Large intestine (tissue), 3 donors: ENCODE measurements at regions not wholly inside any gene's neighbourhood (a gene's known extent, or its start where the extent isn't known, plus 50 kb on each side); places are given as distances from the start of the nearest gene placed in this dataset.
"Not testable (repeated sequence)": the region's sequence is repeated elsewhere in the genome, so short reads cannot be mapped to it uniquely, and the experiment has no call there.

ENCODE experiments used
- DNase-seq, 2 donors: peaks; one replicate each; pipeline versions ENCODE4 v3.0.0 to v3.0.0-alpha.2; 2013
- H3K27ac ChIP-seq: one replicate; pipeline ENCODE4 v1.5.1; 2013; ENCODE audit warnings: low read length
- H3K27me3 ChIP-seq: 2 replicates; pipeline ENCODE4 v1.6.1; 2013; ENCODE audit warnings: low read length; ENCODE audit not compliant: control insufficient read depth, insufficient read depth
- H3K36me3 ChIP-seq: 2 replicates; pipeline ENCODE4 v1.6.1; 2013; ENCODE audit warnings: low read length; ENCODE audit not compliant: control insufficient read depth, insufficient read depth
- H3K4me1 ChIP-seq: one replicate; pipeline ENCODE4 v1.6.1; 2013; ENCODE audit warnings: low read length; ENCODE audit not compliant: control insufficient read depth, insufficient read depth
- H3K4me3 ChIP-seq: one replicate; pipeline ENCODE4 v1.5.1; 2013; ENCODE audit warnings: low read length
- H3K9me3 ChIP-seq: one replicate; pipeline ENCODE4 v1.6.1; 2013; ENCODE audit warnings: mild to moderate bottlenecking, low read depth, low read length, moderate library complexity; ENCODE audit not compliant: control insufficient read depth
- WGBS: methylation state at CpG from one replicate; pipeline ENCODE4 v1.1.5; 2013; ENCODE audit warnings: low lambda C conversion rate; ENCODE audit not compliant: insufficient coverage; 5-methylcytosine and 5-hydroxymethylcytosine counted together

DNA sequence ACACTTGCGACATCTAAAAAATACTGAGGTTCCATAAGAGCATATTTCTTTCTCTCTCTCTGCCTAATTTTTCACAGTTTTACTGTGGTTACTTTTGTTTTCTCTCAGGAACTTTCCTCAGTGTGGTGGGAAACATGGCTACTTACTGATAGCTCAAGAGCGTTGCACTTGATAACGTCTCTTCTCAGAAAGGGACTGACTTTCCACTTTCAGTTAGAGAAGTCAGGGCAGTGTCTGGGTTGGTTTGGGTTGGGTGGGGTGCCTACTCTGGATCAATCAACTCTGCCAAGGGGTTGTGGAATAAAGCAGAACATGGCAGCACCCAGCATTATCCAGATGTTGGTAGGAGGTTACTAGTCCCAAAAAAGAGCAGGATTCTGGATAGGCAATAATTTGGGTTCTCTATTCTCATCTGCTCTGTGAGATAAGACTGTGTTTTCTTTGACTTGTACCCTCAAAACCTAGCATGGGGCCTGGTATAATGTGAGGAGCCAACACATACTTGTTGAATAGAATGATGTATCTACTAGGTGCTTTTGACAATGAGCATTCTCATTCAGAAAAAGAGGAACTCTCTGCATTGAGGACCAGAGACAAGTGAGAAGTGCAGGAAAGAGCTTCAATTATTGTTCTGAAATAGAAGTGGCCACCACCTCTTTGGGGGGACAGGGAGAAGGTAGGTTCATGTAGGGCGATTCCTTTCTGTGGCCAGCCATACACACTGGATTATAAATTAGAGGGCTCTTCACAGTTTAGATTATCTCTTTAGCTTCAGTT, 315.7 kb downstream of the REEP3 start:
- Histone ChIP-seq H3K4me1 (no peaks in the 10 kb centered on the region), H3K4me3 (no peak overlapping the region), H3K27ac (no peak overlapping the region), H3K36me3 (no peaks in the 10 kb centered on the region), H3K27me3 (no peaks in the 10 kb centered on the region), H3K9me3 (no peaks in the 10 kb centered on the region)
- DNase-seq = no peak
- 100% methylated on average over 1 of the region's 4 CpGs for WGBS

DNA sequence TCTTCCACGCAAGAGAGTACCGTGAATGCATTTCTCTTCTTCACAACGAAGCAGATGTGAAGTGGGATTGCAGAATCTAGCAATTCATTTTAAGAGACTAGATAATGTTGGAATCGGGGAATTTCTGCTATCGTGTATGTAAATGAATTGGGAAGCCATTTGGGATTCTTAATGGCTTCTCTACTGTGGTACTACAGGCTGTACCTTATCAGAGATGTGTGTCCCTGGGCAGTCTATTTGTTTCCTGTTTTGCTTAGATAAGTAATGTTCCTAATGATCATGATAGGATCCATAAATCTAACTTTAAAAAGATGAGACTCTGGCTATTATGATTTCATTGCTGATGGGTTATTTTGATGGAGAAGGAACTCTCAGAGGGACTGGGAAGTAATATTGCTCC, 320.6 kb downstream of the REEP3 start:
- H3K9me3 ChIP-seq = no peaks in the 10 kb centered on the region
- H3K4me3 ChIP-seq = no peak overlapping the region
- H3K4me1 ChIP-seq = no peaks in the 10 kb centered on the region
- no peaks in the 10 kb centered on the region for H3K27me3 ChIP-seq
- DNase-seq = no peak
- 67% methylated on average over 1 of the region's 5 CpGs for WGBS
- H3K36me3 ChIP-seq = no peaks in the 10 kb centered on the region
- H3K27ac ChIP-seq = no peak overlapping the region

DNA sequence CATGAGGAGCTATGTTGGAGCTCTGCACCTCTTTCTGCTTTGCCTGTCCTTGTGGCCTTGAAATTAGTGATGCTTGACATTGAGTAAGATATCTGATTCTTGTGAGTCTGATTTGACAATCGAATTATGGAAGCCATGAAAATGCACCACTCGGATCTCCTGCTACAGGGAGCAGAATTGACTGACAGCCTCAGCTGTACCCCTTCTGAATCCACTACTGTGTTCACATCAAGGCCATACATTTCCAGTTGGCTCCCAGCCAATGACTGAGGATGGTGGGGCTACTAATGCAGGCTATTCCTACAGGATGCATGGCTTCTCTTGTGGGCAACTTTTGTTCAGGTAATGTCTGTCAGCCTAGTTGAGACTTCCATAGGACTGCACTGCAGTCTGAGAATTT, 321.9 kb downstream of the REEP3 start:
- WGBS = no CpG with 5 or more reads among the region's 2 CpGs

DNA sequence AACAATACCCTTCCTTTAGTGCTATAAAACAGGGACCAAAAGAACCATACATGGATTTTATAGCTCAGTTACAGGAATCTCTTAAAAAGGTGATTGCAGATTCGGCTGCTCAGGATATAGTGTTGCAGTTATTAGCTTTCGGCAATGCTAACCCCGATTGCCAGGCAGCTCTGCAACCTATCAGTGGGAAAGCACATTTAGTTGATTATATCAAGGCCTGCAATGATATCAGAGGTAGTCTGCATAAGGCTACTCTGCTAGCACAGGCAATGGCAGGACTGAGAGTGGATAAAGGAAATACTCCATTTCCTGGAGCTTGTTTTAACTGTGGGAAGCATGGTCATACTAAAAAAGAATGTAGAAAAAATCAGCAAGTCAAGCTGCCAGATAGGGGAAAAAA, 327.7 kb downstream of the REEP3 start:
- DNase-seq, H3K36me3 ChIP-seq, H3K4me3 ChIP-seq, H3K4me1 ChIP-seq, H3K27me3 ChIP-seq, H3K9me3 ChIP-seq, H3K27ac ChIP-seq: not testable (repeated sequence)
- no CpG with 5 or more reads among the region's 3 CpGs for WGBS

More for the DNA sequence above, 321.9 kb downstream of the REEP3 start:
- no peaks in the 10 kb centered on the region for H3K4me1 ChIP-seq
- no peak overlapping the region for H3K4me3 ChIP-seq
- no peak for DNase-seq
- no peaks in the 10 kb centered on the region for H3K9me3 ChIP-seq
- no peaks in the 10 kb centered on the region for H3K27me3 ChIP-seq
- H3K36me3 ChIP-seq = no peaks in the 10 kb centered on the region
- no peak overlapping the region for H3K27ac ChIP-seq

DNA sequence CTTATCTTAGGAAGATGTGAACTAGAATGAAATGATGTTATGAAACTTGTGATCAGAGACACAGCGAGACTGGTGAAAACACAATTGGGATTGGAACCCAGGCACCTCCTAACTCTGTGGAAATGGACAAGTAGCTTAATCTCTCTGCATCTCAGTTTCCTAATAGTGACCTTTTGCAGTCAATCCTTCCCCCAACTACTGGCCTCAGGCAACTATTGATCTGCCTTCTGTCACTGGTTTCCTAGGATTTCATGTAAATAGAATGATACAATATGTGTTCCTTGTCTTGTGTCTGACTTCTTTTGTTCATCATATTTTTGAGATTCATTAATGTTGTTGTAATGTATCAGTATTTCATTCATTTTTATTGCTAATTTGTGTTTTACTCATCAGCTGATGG, 341.7 kb downstream of the REEP3 start:
- no CpG with 5 or more reads among the region's 1 CpG for WGBS
- H3K27me3 ChIP-seq = peaks cover 17% of the 10 kb centered on the region

DNA sequence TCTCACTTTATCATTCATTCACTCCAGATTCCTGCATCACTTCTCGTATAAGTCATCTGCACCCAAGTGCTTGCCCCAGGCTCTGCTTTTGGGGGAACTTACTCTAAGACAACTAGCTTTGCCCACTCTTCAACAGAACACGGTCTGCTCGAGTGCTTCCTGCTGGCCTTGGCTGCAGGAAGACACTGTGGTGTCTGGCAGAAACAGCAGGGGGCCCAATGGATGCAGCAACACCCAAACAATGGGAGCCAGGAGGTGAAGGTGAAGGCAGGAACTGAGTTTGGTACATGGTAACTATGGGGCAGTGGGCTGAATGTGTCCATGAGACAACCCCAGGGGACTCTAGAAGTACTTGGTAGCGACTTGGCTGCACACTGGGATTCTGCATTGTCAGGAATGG, 344.0 kb downstream of the REEP3 start:
- peaks cover 3% of the 10 kb centered on the region for H3K4me1 ChIP-seq
- H3K4me3 ChIP-seq = no peak overlapping the region
- no peaks in the 10 kb centered on the region for H3K9me3 ChIP-seq
- no peak for DNase-seq
- H3K36me3 ChIP-seq = no peaks in the 10 kb centered on the region
- 100% methylated on average over 1 of the region's 4 CpGs for WGBS
- peaks cover 17% of the 10 kb centered on the region for H3K27me3 ChIP-seq
- H3K27ac ChIP-seq = no peak overlapping the region

More for the DNA sequence above, 341.7 kb downstream of the REEP3 start:
- Histone ChIP-seq H3K4me3 (no peak overlapping the region), H3K27ac (no peak overlapping the region), H3K36me3 (no peaks in the 10 kb centered on the region), H3K9me3 (no peaks in the 10 kb centered on the region), H3K4me1 (peaks cover 3% of the 10 kb centered on the region)
- DNase-seq = no peak

DNA sequence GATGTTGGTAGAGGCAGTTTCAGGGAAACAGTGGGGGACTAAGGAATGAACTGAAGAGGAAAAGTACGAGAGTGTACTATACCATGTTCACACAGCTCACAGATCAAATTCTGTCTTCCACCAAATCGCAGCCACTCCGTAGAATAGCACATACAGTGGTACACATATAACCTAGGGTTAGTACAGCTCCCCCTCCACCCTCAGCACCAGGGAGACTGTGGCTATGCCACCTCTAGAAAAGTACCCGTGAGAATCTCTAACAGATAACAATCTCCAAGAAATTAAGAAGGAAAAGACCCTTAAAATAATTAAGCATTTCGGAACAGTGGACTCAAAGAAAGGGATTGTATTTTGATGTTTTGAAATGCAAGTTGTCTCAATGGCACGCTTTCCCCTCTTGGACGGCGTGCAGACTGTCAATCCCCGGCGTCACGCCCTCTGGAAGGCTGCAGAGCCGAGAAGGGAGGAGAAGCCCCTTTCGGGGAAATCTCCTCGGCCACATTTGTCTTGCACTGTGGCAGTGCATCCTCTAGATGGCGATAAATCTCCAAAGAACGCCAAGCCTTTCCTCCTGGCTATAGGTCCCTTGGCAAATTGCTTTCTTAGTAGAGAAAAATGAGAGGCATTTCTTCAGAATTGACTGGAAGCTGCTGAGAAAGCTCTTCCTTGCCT, 345.0 kb downstream of the REEP3 start:
- peak; percentile 37 to 41 for DNase-seq
- no CpG with 5 or more reads among the region's 16 CpGs for whole genome bisulfite sequencing
- Histone ChIP-seq H3K27ac (no peak overlapping the region), H3K27me3 (peaks cover 17% of the 10 kb centered on the region), H3K4me1 (peaks cover 3% of the 10 kb centered on the region), H3K36me3 (no peaks in the 10 kb centered on the region), H3K4me3 (no peak overlapping the region), H3K9me3 (no peaks in the 10 kb centered on the region)

DNA sequence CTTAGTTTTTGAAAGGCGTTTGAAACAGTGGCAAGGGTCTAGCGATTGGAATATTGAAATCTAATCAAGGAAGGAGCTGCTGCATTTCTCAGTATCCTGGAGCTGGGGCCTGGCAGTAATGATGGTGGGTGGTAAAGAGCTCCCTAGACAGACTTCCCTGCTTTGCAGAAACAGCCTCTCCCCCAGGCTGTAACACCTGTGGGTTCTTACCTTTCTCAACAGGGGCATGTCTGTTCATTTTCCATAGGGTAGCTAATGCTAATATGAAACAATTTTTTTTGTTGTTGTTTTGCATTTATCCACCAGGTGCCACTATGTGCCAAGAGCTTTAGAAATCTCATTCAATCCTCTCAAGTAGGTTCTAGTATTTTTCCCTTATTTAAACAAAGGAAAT, 345.5 kb downstream of the REEP3 start:
- WGBS = no CpG with 5 or more reads among the region's 2 CpGs
- DNase-seq = peak in 1 of 2 donors; percentile 11
- H3K4me1 ChIP-seq = peaks cover 3% of the 10 kb centered on the region
- H3K4me3 ChIP-seq = no peak overlapping the region
- H3K9me3 ChIP-seq = no peaks in the 10 kb centered on the region
- no peak overlapping the region for H3K27ac ChIP-seq
- H3K36me3 ChIP-seq = no peaks in the 10 kb centered on the region
- peaks cover 17% of the 10 kb centered on the region for H3K27me3 ChIP-seq

DNA sequence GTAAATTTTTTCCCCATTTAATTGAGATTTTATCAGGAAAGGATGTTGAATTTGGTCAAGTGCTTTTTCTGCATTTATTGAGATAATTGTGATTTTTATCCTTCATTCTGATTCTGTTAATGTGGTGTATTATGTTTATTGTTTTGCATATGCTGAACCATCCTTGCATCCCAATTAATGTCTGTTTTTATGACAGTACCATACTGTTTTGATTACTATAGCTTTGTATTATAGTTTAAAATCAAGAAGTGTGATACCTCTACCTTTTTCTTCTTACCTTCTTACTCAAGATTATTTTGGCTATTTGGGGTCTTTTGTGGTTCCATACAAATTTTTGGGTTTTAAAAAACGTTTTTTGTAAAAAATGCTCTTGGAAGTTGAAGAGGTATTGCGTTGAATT, 357.2 kb downstream of the REEP3 start:
- no peaks in the 10 kb centered on the region for H3K36me3 ChIP-seq
- no peaks in the 10 kb centered on the region for H3K27me3 ChIP-seq
- 69% methylated on average over 2 of the region's 2 CpGs for WGBS
- H3K27ac ChIP-seq = no peak overlapping the region
- H3K4me3 ChIP-seq = no peak overlapping the region
- H3K4me1 ChIP-seq = no peaks in the 10 kb centered on the region
- no peak for DNase-seq
- no peaks in the 10 kb centered on the region for H3K9me3 ChIP-seq

DNA sequence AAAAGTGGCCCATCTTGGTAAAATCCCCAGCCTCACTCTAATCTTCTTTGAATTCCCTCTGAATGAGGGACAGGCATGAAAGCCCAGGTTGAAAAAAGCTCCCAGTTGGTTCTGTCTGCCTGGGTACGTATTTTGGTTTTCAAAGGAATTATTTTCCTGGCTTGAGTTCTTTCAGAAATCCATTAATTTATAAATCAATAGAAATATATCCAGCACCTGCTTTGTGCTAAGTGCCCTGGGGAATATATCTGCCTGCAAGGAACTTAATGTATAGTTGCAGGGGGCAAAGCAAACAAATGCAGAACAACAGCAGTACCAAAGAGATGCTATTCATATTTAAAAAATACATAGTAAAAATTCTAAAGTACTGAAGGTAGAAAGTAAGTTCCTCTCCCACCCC, 362.7 kb downstream of the REEP3 start:
- Histone ChIP-seq H3K9me3 (peaks cover 3% of the 10 kb centered on the region), H3K4me3 (no peak overlapping the region), H3K4me1 (no peaks in the 10 kb centered on the region), H3K27me3 (no peaks in the 10 kb centered on the region), H3K27ac (no peak overlapping the region), H3K36me3 (no peaks in the 10 kb centered on the region)
- no CpG with 5 or more reads among the region's 1 CpG for WGBS
- DNase-seq = no peak

DNA sequence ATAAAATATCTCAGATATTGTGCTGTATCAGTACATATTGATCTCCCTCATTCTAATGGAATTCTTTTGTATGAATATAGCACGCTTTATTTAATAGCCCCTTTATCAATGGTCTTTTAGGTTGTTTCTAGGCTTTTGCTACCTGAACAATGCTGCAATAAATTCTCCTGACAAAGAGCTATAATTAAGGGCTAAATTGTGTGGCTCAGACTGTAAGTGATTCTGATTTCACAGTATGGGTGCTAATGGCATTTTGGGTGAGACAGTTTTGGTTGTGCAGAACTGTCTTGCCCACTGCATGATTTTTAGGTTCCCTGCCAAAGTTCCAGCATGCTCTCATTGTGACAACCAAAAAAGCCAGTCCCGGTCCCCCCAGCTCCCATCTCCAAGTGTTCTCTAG, 363.2 kb downstream of the REEP3 start:
- no CpG with 5 or more reads among the region's 2 CpGs for WGBS
- no peak overlapping the region for H3K4me3 ChIP-seq
- H3K27me3 ChIP-seq = no peaks in the 10 kb centered on the region
- no peak for DNase-seq
- no peaks in the 10 kb centered on the region for H3K36me3 ChIP-seq
- H3K27ac ChIP-seq = no peak overlapping the region
- H3K4me1 ChIP-seq = no peaks in the 10 kb centered on the region
- H3K9me3 ChIP-seq = peaks cover 3% of the 10 kb centered on the region
